Right forelimb (tissue), 1 donor: ENCODE measurements at regions not wholly inside any gene's neighbourhood (a gene's known extent, or its start where the extent isn't known, plus 50 kb on each side); places are given as distances from the start of the nearest gene placed in this dataset.
A peak's percentile ranks its signal among the peaks of the same experiment; 100 is the strongest.
"Not testable (repeated sequence)": the region's sequence is repeated elsewhere in the genome, so short reads cannot be mapped to it uniquely, and the experiment has no call there.

Experiments
- DNase-seq: peaks from one replicate; pipeline ENCODE4 v3.0.0-alpha.2; 2018

GRCh38 chr12:114616081-114616480 is 67.9 kb downstream of the TBX3 start:
- DNase-seq, result no peak

DNA sequence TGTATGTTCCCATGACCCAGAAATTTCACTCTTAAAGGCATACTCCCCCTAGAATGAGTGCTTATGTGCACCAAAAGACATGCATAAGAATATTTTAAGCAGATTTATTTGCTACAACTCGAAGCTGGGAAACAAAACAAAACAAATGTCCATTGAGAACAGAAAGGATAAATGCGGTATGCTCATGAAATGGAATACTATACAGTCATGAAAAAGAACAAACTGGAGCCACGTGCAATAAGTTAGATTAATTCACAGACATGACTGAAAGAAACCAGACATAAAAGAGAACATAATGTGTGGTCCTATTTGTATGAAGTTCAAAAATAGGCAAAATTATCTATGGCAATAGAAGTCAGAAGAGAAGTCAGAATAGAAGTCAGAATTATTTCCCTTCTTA is 69.9 kb downstream of the TBX3 start:
- DNase-seq, result no peak

DNA sequence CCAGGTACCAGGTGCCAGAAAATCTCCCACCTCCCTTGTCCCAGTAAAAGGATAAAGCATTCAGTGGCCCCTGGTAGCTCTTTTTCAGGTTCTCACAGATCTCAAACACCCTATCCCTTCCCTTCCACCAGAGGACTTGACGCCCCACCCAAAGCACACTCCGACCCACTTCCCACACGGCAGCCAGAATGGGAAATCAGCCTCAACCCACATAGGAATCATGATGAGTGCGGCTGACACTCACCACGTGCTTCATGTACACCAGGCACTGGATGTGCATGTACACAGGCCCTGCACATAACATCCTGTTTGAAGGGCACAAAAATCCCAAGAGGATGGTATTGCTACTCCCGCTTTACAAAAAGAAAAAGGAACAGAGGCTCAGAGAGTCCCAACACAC is 71.9 kb downstream of the TBX3 start:
- DNase-seq, result no peak

DNA sequence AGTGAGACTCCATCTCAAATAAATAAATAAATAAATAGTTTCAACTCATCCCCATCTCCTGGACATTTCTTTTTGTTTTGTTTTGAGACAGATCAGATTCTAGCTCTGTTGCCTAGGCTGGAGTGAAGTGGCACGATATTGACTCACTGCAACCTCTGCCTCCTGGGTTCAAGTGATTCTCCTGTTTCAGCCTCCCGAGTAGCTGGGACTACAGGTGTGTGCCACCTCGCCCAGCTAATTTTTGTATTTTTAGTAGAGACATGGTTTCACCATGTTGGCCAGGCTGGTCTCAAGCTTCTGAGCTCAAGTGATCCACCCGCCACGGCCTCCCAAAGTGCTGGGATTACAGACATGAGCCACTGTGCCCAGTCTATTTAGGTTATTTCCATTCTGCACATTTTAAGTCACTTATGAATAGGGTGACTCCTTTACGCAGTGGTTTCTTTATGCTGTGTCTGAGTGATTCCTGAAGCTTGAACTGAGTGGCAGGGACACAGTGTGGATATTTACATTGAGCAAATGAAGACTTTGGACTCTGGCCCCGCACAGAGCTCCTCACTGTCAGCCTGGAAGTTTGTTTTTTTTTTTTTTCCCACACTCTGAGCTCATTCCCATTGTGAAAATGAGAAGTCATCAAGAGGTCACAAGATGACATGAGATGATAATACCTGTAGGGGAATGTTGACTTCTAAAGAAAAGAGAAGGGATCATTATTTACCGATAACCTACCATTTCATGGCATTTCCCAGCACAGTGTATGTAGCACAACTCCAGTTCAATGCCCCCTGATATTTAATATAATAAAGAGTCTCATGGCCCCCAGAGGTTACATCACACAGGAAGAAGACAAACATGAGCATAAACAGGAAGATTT is 72.6 kb downstream of the TBX3 start:
- no peak for DNase-seq

DNA sequence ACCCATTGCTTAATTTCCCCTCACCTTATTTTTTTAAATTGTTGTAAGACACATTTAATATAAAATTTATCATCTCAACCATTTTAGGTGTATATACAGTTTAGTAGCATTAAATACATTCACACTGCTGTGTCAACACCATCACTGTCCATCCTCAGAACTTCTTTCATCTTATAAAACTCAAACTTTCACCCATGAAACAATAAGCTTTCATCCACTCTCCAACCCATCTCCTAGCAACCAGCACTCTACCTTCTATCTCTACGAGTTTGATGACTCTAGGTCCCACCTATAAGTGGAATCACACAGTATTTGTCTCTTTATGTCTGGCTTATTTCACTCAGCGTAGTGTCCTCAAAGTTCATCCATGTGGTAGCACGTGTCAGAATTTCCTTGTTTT is 75.5 kb downstream of the TBX3 start:
- DNase-seq, result no peak

- no peak for DNase-seq
These were observed 78.1 kb downstream of the TBX3 start for GRCh38 chr12:114605918-114606317.

DNA sequence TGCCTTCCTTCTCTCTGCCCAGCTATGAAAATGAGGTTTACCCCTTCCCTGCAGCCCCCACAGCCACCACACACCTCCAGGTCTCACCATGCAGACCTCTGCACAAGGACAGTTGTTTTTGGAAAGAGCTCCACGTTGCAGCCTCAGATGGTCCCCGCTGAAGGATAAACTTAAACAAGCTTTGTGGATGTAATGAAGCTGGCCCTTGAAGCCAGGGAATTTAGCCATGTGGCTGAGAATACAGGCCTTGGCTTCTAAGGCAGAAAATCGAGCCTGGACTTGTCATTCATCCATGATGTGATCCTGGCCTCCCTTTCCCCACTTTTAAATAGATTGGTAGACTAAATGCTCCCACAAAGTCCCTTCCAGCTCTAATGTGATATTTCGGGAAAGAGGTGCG is 79.4 kb downstream of the TBX3 start:
- DNase-seq, result peak; percentile 61

- not testable (repeated sequence) for DNase-seq
These were observed 83.4 kb downstream of the TBX3 start for GRCh38 chr12:114600584-114600983.

- no peak for DNase-seq
These were observed 85.9 kb downstream of the TBX3 start for GRCh38 chr12:114598111-114598510.

DNA sequence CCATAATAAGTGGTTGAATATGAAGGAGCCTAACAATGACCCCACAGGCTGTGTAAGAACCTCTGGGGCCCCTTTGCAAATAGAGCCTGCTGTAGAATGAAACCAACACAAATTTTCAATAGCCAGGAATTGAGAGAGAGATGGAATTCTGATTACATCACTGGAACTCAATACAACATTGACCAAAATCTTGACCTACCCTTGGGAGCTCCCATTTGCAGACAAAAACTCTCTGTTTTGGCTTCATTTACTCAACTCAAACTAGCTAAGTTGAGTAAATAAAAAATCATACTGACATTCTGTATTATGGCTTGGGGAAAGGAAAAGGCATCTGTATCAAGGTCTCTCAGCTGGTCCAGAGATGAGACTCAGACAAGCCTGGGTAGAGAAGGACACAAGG is 91.0 kb downstream of the TBX3 start:
- no peak for DNase-seq

DNA sequence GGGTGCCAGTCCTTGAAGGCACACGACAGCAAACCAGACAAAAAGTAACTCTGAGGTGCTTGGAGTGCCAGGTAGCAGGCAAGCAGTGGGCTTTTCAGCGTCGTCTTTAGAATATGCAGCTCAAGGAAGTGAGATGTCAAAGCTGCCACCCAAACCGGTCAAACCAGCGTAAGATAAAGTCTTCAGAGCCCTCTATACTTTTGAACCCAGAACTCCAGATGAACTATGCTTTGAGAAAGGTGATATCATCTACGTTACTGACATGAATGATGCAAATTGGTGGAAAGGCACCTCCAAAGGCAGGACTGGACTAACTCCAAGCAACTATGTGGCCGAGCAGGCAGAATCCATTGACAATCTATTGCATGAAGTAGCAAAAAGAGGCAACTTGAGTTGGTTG is 95.9 kb downstream of the TBX3 start:
- DNase-seq, result no peak

- no peak for DNase-seq
These were observed 103.7 kb downstream of the TBX3 start for GRCh38 chr12:114580306-114580705.

DNA sequence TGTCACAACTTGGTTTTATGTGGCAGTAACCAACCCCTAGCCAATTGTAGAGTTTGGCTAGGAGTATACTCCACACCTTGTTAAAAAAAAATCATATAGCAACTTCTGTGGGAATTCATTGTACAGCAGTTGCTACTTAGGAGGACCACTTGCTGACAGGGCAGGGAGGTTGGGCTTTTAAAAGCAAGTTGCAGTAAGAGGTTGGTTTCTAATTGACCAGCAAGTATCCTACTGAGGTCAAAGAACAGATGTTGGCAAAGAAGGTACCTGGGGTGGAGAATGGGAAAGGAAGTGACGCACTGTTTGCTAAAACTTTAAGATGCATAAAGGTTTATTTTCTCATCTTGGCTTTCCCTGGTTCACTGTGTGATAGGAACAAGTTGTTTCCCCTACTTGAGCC is 104.6 kb downstream of the TBX3 start:
- no peak for DNase-seq

DNA sequence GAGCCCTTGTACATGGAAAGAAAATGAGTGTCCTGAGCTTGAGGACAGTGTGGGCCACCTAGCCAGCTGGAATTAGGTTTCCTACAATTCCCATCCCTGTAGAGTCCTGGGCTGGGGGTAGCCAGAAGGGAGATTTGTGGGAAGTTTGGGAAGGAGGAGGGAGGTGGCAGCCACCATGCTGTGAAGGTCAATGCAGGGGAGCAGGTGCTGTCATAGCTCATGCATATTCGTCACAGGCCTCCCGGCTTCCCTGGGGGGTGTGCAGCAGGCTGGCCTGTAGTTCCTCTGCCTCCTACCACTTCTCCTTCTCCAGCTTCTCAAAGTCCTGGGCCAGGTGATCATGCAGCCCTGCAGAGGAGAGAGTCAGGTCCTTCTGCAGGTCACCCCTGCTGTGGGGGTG is 121.3 kb downstream of the TBX3 start:
- DNase-seq, result no peak

- no peak for DNase-seq
These were observed 128.5 kb downstream of the TBX3 start for GRCh38 chr12:114555451-114555850.

GRCh38 chr12:114547636-114548035 is 136.3 kb downstream of the TBX3 start:
- no peak for DNase-seq

- DNase-seq, result no peak
These were observed 124.5 kb upstream of the TBX5 start for GRCh38 chr12:114530417-114530816.

DNA sequence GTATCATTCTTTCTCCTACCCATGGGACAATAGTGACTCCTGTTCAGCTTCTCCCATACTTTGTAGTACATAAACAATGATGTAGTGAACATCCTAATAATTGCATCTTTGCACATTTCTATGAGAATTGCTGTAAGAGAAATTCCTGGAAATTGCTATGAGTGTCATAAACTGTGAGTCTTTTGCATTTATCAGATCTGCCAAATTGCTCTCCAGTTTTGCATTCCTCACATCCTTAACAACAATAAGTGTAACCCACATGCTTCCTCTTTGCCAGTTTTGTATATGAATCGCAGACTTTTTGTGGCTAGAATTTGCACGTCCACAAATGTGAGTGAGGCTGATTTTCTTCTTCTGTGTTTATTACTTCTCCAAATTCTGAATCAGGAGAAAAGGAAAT is 124.0 kb upstream of the TBX5 start:
- DNase-seq, result no peak

- no peak for DNase-seq
These were observed 122.8 kb upstream of the TBX5 start for GRCh38 chr12:114528766-114529165.

DNA sequence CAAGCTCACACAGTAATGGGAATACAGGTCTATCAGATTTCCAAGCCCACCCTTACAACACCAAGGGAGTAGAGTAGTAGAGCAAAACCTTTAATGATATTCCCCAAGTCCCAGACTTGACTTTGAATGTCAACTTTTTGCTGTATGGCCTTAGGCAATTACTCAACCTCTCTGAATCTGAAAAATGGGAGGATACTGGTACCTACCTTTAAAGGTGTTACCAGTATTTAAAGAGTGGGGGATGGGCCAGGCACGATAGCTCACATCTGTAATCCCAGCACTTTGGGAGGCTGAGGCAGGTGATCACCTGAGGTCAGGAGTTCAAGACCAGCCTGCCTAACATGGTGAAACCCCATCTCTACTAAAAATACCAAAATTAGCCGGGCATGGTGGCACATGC is 115.2 kb upstream of the TBX5 start:
- DNase-seq, result not testable (repeated sequence)

- no peak for DNase-seq
These were observed 106.4 kb upstream of the TBX5 start for GRCh38 chr12:114512351-114512750.

DNA sequence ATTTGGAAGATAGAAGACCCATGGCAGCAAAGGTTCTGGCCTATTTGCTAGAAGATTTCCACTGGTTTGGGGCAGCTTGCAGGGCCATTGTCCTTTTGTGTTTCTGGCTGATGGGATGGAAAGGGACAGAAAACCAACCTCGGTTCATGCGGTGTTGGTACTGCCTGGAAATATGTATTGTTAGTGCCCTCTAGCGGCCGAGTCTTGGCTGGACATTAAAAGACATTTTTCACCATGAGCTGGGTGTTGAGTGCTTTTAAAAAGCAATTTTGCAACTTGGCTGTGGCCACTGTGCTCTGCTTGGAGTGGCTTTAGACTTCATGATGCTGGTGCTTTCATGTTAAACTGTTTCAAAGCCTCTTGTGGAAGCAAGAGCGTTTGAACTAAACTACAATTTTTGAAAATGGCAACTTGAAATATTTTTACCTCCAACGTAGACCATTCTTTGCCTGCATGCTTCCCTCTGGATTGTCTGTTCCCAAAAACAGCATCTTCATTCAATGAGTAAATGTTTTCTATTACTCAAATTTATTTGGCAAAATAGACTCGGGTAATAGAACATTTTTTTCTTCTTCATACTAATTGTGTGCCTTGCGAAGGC is 102.7 kb upstream of the TBX5 start:
- DNase-seq, result peak; percentile 83

DNA sequence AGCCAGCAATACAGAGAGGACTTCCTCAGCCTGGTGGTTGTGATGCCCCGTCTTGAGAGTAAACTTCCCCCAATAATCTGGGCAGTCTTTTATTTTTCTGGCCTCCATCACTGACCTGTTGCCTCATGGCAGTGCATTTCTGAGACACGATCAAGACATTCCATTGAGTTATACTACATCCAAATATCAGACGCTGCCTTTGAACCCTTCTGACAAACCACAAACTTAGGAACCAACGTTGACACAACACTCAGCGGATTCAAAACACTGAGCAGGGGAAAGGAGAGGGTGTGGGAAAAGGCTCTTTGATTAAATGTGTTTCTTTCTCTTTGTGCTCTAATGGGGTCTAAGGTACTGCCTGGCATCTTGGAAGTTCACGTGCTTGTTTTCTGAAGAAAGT is 100.7 kb upstream of the TBX5 start:
- DNase-seq, result no peak

DNA sequence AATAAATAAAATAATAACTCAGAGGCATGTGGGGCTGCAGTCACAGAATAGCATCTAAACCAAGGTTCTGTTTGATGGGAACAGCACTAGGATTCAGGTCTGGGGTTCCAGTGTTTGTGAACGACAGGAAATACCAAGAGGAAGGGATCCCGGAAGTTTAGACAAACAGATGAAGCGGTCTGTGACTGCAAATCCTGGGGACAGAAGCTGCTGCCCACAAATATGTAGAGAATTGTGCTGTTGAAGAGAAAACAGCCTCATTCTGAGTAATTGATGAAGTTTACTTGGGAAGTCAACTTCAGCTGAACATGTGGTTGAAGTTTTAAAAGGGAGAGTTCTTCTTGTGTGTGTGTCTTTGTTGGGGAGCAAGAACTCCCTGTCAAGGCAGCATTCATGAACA is 98.4 kb upstream of the TBX5 start:
- DNase-seq, result no peak

- no peak for DNase-seq
These were observed 95.5 kb upstream of the TBX5 start for GRCh38 chr12:114501474-114501807.
